ENCODE measurements at regions not wholly inside any gene's neighbourhood (a gene's known extent, or its start where the extent isn't known, plus 50 kb on each side); places are given as distances from the start of the nearest gene placed in this dataset.

DNA sequence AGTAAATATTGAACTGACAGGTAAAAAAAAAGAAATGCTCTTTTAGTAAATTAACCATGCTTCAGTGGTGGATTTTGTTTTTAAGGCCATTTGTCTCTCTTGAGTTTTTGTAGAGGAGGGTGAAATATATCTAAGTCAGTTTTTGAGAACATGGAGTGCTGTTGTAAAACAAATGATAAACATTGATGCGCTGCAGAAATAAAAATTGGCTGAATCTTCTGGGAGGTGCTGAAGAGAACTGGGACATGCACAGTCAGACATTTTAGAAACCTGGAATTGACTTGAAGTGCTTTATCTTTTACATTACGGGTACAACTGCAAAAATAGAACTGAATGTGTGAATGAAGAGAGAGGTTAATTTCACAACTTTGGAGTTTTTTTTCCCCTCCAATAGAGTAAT, 203.0 kb upstream of the HDAC9 start:
- no peak overlapping the region for H2AFZ ChIP-seq (ENCODE audit: low read depth, low read length)
- H3K4me3 ChIP-seq (ENCODE audit: low read length), result no peak overlapping the region
- H3K4me2 ChIP-seq (ENCODE audit: low read length), result no peak overlapping the region
- H4K20me1 ChIP-seq (ENCODE audit: insufficient read depth, low read length), result no peaks in the 10 kb centered on the region
- H3K27ac ChIP-seq (ENCODE audit: low read length), result no peak overlapping the region
- no peaks in the 10 kb centered on the region for H3K9me3 ChIP-seq (ENCODE audit: insufficient read depth, low read length)
- H3K36me3 ChIP-seq (replicated peaks; ENCODE audit: low read depth, low read length), result no peaks in the 10 kb centered on the region
- H3K79me2 ChIP-seq (ENCODE audit: low read length), result no peaks in the 10 kb centered on the region
- H3K27me3 ChIP-seq (ENCODE audit: low read depth, low read length), result no peaks in the 10 kb centered on the region
- H3K9ac ChIP-seq (ENCODE audit: low read length), result no peak overlapping the region
- peaks cover 11% of the 10 kb centered on the region; the same call in 1 of the 2 replicates for H3K4me1 ChIP-seq (ENCODE audit: low read length)
- no peak for TF ChIP-seq EZH2phosphoT487 (IDR thresholded peaks at IDR 0.05; ENCODE audit: low read depth)
- TF ChIP-seq, protein P1, sequence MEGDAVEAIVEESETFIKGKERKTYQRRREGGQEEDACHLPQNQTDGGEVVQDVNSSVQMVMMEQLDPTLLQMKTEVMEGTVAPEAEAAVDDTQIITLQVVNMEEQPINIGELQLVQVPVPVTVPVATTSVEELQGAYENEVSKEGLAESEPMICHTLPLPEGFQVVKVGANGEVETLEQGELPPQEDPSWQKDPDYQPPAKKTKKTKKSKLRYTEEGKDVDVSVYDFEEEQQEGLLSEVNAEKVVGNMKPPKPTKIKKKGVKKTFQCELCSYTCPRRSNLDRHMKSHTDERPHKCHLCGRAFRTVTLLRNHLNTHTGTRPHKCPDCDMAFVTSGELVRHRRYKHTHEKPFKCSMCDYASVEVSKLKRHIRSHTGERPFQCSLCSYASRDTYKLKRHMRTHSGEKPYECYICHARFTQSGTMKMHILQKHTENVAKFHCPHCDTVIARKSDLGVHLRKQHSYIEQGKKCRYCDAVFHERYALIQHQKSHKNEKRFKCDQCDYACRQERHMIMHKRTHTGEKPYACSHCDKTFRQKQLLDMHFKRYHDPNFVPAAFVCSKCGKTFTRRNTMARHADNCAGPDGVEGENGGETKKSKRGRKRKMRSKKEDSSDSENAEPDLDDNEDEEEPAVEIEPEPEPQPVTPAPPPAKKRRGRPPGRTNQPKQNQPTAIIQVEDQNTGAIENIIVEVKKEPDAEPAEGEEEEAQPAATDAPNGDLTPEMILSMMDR (IDR thresholded peaks at IDR 0.05; ENCODE audit: low read depth, low read length), result no peak

DNA sequence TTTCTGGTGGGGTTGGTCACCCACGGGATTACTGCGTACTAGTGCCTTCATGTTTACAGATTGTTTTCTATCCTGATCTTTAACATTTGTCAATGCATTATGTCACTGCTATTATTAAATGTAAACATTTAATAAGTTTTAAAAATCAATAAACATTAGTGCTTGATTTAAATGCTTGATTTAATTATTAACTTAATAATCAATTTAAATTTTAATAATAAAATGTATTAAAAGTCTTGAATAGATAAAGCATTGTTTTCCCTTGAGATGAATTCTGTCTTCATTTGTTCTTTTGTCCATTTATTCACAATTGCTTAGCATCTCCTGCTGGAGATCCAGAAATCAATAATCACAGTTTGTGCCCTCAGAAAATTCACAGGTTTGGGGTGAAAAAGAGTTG, 201.8 kb upstream of the HDAC9 start:
- Histone ChIP-seq H3K4me2 (ENCODE audit: low read length) (no peak overlapping the region), H3K36me3 (replicated peaks; ENCODE audit: low read depth, low read length) (no peaks in the 10 kb centered on the region), H3K27ac (ENCODE audit: low read length) (no peak overlapping the region), H3K79me2 (ENCODE audit: low read length) (no peaks in the 10 kb centered on the region), H3K9me3 (ENCODE audit: insufficient read depth, low read length) (no peaks in the 10 kb centered on the region), H3K9ac (ENCODE audit: low read length) (no peak overlapping the region), H4K20me1 (ENCODE audit: insufficient read depth, low read length) (no peaks in the 10 kb centered on the region), H3K27me3 (ENCODE audit: low read depth, low read length) (no peaks in the 10 kb centered on the region), H3K4me1 (ENCODE audit: low read length) (peaks cover 11% of the 10 kb centered on the region; the same call in 1 of the 2 replicates), H3K4me3 (ENCODE audit: low read length) (no peak overlapping the region), H2AFZ (ENCODE audit: low read depth, low read length) (no peak overlapping the region)
- TF ChIP-seq, protein P1 (IDR thresholded peaks at IDR 0.05; ENCODE audit: low read depth, low read length), result no peak
- no peak for TF ChIP-seq EZH2phosphoT487 (IDR thresholded peaks at IDR 0.05; ENCODE audit: low read depth)

DNA sequence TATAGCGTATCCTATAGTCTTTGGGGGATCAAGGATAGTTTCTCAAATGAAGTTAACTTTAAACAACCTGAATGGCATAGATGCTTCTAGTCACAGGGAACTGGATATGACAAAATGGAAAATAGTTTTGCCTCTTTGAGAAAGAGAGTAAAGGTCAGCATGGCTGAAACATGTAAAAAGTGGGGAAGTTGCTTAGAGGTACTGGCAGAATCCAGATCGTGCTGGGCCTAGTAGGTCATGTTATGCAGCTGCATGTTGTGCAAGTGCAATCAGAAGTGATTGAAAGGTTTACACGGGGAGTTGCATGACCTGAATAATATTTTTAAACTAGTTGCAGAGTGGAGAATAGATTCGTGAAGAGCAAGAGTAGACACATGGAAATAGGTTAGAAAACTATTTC, 201.1 kb upstream of the HDAC9 start:
- Histone ChIP-seq H3K27me3 (ENCODE audit: low read depth, low read length) (no peaks in the 10 kb centered on the region), H3K9me3 (ENCODE audit: insufficient read depth, low read length) (no peaks in the 10 kb centered on the region), H3K4me3 (ENCODE audit: low read length) (no peak overlapping the region), H3K4me2 (ENCODE audit: low read length) (no peak overlapping the region), H4K20me1 (ENCODE audit: insufficient read depth, low read length) (no peaks in the 10 kb centered on the region), H3K27ac (ENCODE audit: low read length) (no peak overlapping the region), H3K36me3 (replicated peaks; ENCODE audit: low read depth, low read length) (no peaks in the 10 kb centered on the region), H2AFZ (ENCODE audit: low read depth, low read length) (no peak overlapping the region), H3K4me1 (ENCODE audit: low read length) (peaks cover 11% of the 10 kb centered on the region; the same call in 1 of the 2 replicates), H3K79me2 (ENCODE audit: low read length) (no peaks in the 10 kb centered on the region), H3K9ac (ENCODE audit: low read length) (no peak overlapping the region)
- no peak for TF ChIP-seq EZH2phosphoT487 (IDR thresholded peaks at IDR 0.05; ENCODE audit: low read depth)
- TF ChIP-seq, protein P1 (IDR thresholded peaks at IDR 0.05; ENCODE audit: low read depth, low read length), result no peak

DNA sequence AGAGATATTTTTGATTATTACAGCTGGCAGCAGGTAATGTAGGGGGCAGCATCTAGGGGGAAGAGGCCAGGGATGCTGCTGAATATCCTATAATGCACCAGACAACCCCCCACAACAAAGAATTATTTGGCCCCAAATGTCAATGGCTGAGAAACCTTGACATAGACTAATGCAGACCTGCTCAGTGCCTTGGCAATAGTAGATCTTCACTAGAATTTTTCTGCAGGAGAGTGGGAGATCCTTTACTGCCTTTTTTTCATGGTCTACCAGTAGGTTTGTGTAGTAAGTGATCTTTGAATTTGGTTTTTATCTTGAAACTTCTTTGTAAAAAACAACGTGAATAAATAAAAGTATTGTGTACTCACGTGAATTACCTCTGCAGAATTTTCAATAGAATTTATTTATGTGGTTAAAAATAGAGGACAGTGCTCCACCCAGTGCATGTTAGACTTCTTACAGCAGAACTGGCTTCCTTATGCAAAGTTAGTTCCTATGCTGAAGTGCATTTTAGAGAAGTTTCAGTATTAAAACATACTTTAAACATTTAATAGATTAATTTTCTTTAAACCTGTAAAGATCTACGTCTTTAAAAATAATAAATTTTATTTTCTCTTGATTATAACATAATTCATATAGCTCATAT, 199.6 kb upstream of the HDAC9 start:
- Histone ChIP-seq H3K4me1 (ENCODE audit: low read length) (no peaks in the 10 kb centered on the region), H3K79me2 (ENCODE audit: low read length) (no peaks in the 10 kb centered on the region), H4K20me1 (ENCODE audit: insufficient read depth, low read length) (no peaks in the 10 kb centered on the region), H3K9ac (ENCODE audit: low read length) (no peak overlapping the region), H2AFZ (ENCODE audit: low read depth, low read length) (no peak overlapping the region), H3K27ac (ENCODE audit: low read length) (no peak overlapping the region), H3K9me3 (ENCODE audit: insufficient read depth, low read length) (no peaks in the 10 kb centered on the region), H3K27me3 (ENCODE audit: low read depth, low read length) (no peaks in the 10 kb centered on the region), H3K36me3 (replicated peaks; ENCODE audit: low read depth, low read length) (no peaks in the 10 kb centered on the region), H3K4me2 (ENCODE audit: low read length) (no peak overlapping the region), H3K4me3 (ENCODE audit: low read length) (no peak overlapping the region)
- TF ChIP-seq, protein P1 (IDR thresholded peaks at IDR 0.05; ENCODE audit: low read depth, low read length), result 0 out of 2 replicates have a peak, but pooled peaks have one; percentile 23
- TF ChIP-seq EZH2phosphoT487 (IDR thresholded peaks at IDR 0.05; ENCODE audit: low read depth), result no peak
